ENCODE measurements at regions not wholly inside any gene's neighbourhood (a gene's known extent, or its start where the extent isn't known, plus 50 kb on each side); places are given as distances from the start of the nearest gene placed in this dataset.

DNA sequence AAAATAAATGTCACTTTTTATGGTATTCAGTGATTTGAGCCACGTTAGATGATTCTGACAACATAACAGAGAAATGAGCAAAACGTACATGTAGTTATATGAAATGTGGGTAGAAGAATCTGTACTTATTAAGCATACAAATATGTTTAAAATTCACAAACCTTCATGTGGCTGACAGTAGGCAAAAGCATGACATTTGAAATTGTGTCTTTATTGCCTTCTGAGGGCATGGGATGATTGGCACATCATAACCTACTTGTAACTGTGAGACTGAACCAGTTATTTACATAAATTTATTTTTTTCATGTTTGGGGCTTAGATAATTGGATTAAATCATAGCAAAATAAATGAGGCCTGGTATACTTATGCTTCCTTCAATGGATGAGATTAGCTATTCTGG is 202.2 kb downstream of the DNAJB9 start:
- Histone ChIP-seq H3K36me3 (no peaks in the 10 kb centered on the region), H3K9me3 (no peaks in the 10 kb centered on the region), H3K4me3 (no peak overlapping the region), H3K27me3 (no peaks in the 10 kb centered on the region)
- no peak for DNase-seq

DNA sequence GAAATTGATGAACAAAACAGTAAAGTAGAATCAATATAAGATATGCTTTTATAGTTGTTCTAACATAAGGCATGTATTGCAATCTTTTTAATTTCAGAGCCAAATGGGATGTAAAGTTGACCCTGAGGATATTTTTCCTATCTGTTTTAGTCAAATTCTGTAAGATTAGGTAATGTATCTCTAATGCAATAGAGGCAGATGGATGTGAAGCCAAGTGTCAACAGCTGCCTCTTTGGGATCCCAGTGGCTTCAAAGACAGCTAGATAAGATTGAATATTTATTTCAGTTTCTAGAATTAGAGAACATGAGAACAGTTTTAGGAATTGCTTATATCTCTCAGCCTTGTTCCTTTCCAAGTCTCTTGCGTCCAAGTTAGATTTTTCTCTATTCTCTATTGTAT is 208.3 kb downstream of the DNAJB9 start:
- Histone ChIP-seq H3K27me3 (no peaks in the 10 kb centered on the region), H3K36me3 (no peaks in the 10 kb centered on the region), H3K9me3 (no peaks in the 10 kb centered on the region), H3K4me3 (no peak overlapping the region)
- no peak for DNase-seq

DNA sequence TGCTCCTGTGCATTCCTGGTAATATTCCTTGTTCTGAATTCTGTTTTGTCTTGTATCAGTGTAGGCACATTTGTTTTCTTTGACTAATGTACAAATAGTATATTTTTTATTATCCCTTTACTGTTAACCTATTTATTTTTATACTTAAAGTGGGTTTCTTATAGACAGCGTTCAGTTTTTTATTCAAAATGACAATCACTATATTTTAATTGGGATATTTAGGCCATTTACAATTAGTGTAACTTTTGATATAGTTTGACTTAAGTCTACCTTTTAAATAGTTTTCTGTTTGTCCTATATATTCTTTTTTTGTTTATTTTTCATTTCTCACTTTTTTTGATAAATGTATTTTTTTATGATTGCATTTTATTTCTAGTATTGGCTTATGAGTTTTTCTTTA is 219.8 kb downstream of the DNAJB9 start:
- Histone ChIP-seq H3K4me3 (no peak overlapping the region), H3K36me3 (no peaks in the 10 kb centered on the region), H3K9me3 (no peaks in the 10 kb centered on the region), H3K27me3 (no peaks in the 10 kb centered on the region)
- DNase-seq: no peak

GRCh38 chr7:108794466-108794865 is 224.8 kb downstream of the DNAJB9 start:
- Histone ChIP-seq H3K27me3 (no peaks in the 10 kb centered on the region), H3K36me3 (no peaks in the 10 kb centered on the region), H3K9me3 (no peaks in the 10 kb centered on the region), H3K4me3 (no peak overlapping the region)
- DNase-seq: no peak

- H3K9me3 ChIP-seq: no peaks in the 10 kb centered on the region
- no peak overlapping the region for H3K4me3 ChIP-seq
- no peak for DNase-seq
- no peaks in the 10 kb centered on the region for H3K36me3 ChIP-seq
- no peaks in the 10 kb centered on the region for H3K27me3 ChIP-seq
Measured at GRCh38 chr7:108802650-108803049, 233.0 kb downstream of the DNAJB9 start.

DNA sequence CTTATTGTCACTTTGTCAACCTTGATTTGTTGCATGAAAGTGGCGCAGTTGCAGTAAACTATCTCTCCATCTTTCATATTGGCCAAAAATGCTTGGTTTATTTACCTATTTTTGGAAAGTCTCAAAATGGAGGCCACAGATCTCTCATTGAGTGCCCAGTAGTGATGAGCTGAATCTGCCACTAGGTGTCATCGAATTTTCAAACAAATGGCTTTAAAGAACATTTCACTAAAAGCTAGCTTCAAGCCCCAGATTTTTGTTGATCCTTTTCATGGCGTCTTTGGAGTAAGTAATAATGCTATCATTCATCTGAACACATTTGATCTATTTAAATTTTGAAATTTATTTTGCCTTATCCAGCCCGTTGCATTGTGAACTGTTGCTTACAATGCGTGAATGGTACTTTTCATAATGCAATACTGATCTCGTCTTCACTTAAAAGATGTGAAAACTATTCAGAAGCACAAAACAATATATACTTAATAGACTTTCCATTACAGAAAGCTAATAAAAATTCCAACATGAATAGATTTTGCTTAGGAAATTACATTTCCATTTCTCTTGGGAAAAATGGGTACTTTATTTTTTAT is 236.2 kb downstream of the DNAJB9 start:
- no peak for DNase-seq
- Histone ChIP-seq H3K9me3 (no peaks in the 10 kb centered on the region), H3K27me3 (no peaks in the 10 kb centered on the region), H3K4me3 (no peak overlapping the region), H3K36me3 (no peaks in the 10 kb centered on the region)

DNA sequence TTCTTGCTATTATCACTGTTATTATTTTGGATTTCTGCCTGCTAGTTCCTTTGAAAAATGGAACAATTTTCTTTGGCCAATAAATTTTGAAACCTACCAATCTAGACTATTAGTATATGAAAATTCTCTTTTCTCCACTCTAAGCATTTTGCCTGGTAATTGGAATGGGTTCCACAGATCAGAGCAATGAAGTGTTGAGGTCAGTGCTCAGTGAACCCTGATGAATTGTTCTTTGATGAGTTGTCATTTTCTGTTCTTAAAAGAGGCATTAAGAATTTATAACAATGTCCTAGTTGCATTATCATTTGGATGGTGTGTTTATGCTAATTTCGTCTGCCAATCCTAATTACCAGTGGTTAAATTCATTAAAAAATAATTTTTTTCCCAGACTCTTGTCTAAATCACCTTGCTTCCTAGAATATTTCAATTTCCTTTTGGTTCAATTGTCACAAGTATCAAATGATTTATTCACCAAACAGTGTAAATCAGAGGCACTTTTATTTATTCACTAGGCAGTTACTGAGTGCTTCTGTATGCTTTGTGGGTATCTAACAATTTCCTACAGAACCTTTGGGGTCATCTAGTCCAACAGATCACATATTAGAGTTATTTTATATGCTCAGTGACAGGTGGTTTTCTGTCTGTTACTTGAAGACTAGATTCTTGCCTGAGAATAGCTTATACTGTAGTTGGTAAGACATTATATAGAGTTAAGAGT is 239.0 kb downstream of the DNAJB9 start:
- Histone ChIP-seq H3K27me3 (no peaks in the 10 kb centered on the region), H3K9me3 (no peaks in the 10 kb centered on the region), H3K4me3 (no peak overlapping the region), H3K36me3 (no peaks in the 10 kb centered on the region)
- no peak for DNase-seq

DNA sequence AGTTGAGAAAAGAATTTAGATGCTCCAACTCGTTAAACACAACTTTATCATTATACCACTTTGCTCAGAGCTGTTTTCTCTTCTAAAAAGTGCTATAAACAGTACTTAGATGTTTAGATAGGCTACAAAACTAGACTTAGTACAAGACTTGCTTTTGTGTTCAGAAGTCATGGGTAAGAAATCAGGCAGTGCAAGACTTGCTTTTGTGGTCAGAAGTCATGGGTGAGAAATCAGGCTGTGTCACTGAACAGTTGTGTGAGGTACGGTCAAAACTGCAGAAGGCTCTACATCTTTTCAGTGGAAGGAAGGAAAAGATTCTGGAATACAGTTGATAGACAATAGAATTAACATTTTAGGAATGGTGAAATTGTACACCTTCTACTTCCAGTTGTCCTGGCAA is 239.7 kb downstream of the DNAJB9 start:
- H3K4me3 ChIP-seq: no peak overlapping the region
- H3K27me3 ChIP-seq: no peaks in the 10 kb centered on the region
- no peaks in the 10 kb centered on the region for H3K36me3 ChIP-seq
- no peaks in the 10 kb centered on the region for H3K9me3 ChIP-seq
- no peak for DNase-seq

- no peaks in the 10 kb centered on the region for H3K9me3 ChIP-seq
- DNase-seq: no peak
- H3K27me3 ChIP-seq: no peaks in the 10 kb centered on the region
- no peak overlapping the region for H3K4me3 ChIP-seq
- no peaks in the 10 kb centered on the region for H3K36me3 ChIP-seq
Measured at GRCh38 chr7:108810756-108811385, 241.2 kb downstream of the DNAJB9 start.

DNA sequence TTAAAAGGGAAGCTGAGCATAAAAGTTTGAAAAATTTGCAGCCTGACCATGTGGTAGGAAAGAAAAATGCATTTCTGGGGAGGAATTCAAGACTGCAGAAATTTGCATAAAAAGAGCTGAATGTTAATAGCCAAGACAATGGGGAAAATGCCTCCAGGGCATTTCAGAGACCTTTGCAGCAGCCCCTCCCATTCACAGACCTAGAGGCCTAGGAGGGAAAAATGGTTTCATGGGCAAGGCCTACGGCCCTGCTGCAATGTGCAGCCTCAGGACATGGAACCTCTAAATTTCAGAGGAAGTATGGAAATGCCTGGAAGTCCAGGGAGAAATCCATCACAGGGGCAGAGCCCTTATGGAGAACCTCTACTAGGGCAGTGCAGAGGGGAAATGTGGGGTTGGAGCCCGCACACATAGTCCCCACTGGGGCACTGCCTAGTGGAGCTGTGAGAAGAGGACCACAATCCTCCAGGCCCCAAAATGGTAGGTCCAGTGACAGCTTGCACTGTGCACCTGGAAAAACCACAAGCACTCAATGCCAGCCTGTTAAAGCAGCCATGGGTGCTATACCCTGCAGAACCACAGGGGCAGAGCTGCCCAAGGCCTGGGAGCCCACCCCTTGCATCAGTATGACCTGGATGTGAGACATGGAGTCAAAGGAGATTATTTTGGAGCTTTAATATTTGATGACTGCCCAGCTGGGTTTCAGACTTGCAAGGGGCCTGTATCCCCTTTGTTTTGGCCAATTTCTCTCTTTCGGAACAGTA is 243.8 kb downstream of the DNAJB9 start:
- Histone ChIP-seq H3K27me3 (no peaks in the 10 kb centered on the region), H3K4me3 (no peak overlapping the region), H3K9me3 (no peaks in the 10 kb centered on the region), H3K36me3 (no peaks in the 10 kb centered on the region)
- DNase-seq: no peak

DNA sequence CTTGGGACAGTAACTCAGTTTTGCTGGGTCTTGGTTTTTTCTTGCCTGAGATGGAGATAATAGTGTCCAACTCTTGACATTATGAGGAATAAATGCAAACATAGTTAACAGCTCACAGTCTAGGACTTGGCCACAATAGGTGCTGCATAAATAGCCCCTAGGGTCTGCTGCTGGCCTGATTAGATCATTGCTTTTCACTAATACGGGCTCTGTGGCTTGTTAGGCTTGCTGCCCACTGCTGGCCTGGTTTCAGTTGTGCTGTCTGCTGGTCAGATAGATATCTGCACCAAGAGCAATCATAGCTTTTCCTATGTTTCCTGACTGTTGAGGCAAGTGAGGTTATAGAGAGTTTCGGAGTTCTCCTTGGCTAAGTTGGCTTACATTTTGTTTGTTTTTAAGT is 246.1 kb downstream of the DNAJB9 start:
- no peaks in the 10 kb centered on the region for H3K9me3 ChIP-seq
- H3K36me3 ChIP-seq: no peaks in the 10 kb centered on the region
- H3K27me3 ChIP-seq: no peaks in the 10 kb centered on the region
- no peak overlapping the region for H3K4me3 ChIP-seq
- DNase-seq: peak; percentile 9

DNA sequence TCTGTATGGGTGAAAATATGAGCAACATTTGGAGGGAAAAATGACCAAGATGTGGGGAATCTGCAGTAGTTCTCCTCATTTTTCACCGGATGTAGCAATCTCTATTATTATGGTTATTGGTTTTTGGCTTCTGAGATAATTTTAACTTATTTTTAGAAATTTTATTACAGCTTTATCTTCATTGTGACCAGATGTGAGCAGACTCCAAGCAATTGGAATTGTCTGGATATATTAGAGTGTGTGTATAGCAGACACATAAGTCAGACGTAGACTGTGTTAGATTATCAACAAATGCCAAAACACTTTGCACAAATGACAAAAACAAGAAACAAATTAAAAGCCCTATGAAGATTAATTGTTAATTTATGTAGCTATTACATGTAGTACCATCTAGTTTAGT is 249.1 kb downstream of the DNAJB9 start:
- DNase-seq: no peak
- Histone ChIP-seq H3K36me3 (no peaks in the 10 kb centered on the region), H3K4me3 (no peak overlapping the region), H3K9me3 (no peaks in the 10 kb centered on the region), H3K27me3 (no peaks in the 10 kb centered on the region)

- Histone ChIP-seq H3K27me3 (no peaks in the 10 kb centered on the region), H3K36me3 (no peaks in the 10 kb centered on the region)
- peak; percentile 90 for DNase-seq
Measured at GRCh38 chr7:108824840-108825580, 255.3 kb downstream of the DNAJB9 start.

GRCh38 chr7:108825581-108825909 is 255.9 kb downstream of the DNAJB9 start:
- no peak overlapping the region for H3K4me3 ChIP-seq
- no peaks in the 10 kb centered on the region for H3K27me3 ChIP-seq
- no peaks in the 10 kb centered on the region for H3K36me3 ChIP-seq
- H3K9me3 ChIP-seq: no peaks in the 10 kb centered on the region
- no peak for DNase-seq

More at GRCh38 chr7:108824840-108825580, 255.3 kb downstream of the DNAJB9 start:
- H3K9me3 ChIP-seq: no peaks in the 10 kb centered on the region
- H3K4me3 ChIP-seq: no peak overlapping the region

GRCh38 chr7:108836256-108836655 is 266.6 kb downstream of the DNAJB9 start:
- Histone ChIP-seq H3K4me3 (no peak overlapping the region), H3K36me3 (no peaks in the 10 kb centered on the region), H3K27me3 (no peaks in the 10 kb centered on the region), H3K9me3 (no peaks in the 10 kb centered on the region)
- DNase-seq: no peak

GRCh38 chr7:108838198-108838597 is 268.5 kb downstream of the DNAJB9 start:
- DNase-seq: no peak
- Histone ChIP-seq H3K4me3 (no peak overlapping the region), H3K36me3 (no peaks in the 10 kb centered on the region), H3K9me3 (no peaks in the 10 kb centered on the region), H3K27me3 (no peaks in the 10 kb centered on the region)

DNA sequence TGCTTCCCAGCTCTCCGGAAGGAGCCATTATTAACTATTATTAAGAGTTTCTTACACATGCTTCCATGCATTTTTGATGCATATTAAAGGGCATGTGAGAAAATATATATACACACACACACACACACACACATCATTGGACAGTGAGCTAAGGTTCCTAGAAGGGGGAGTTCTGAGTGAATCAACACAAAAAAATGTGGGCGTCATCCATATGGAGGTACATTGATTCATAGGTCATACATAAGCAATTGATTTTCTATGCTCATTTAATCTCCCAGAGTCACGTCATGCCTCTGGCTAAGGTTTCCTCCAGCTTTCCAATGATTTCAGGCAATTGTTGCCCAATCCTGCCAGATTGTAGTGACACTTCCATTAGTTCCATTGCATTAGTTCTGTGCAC is 269.4 kb downstream of the DNAJB9 start:
- Histone ChIP-seq H3K9me3 (no peaks in the 10 kb centered on the region), H3K4me3 (no peak overlapping the region), H3K36me3 (no peaks in the 10 kb centered on the region), H3K27me3 (no peaks in the 10 kb centered on the region)
- DNase-seq: peak; percentile 0
